ENCODE measurements at regions not wholly inside any gene's neighbourhood (a gene's known extent, or its start where the extent isn't known, plus 50 kb on each side); places are given as distances from the start of the nearest gene placed in this dataset.

DNA sequence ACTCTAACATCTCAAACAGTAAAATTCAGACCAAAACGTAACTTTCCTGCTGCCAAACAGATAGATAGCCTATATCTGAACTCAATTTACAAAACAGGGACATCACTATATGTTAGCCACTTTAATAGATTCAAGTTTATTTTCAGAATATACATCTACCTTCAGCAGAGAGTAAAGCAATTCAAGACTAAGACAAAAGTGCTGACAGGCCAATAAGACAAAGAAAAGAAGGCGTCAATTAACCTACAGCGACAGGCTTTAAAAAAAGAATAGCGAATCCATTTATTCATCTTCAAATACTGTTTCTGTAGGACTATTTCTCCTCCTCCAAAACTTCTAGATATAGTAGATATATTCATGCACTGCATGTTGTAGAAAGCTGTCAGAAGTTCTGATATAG, 333.0 kb downstream of the GRB14 start:
- TF ChIP-seq, protein P1, sequence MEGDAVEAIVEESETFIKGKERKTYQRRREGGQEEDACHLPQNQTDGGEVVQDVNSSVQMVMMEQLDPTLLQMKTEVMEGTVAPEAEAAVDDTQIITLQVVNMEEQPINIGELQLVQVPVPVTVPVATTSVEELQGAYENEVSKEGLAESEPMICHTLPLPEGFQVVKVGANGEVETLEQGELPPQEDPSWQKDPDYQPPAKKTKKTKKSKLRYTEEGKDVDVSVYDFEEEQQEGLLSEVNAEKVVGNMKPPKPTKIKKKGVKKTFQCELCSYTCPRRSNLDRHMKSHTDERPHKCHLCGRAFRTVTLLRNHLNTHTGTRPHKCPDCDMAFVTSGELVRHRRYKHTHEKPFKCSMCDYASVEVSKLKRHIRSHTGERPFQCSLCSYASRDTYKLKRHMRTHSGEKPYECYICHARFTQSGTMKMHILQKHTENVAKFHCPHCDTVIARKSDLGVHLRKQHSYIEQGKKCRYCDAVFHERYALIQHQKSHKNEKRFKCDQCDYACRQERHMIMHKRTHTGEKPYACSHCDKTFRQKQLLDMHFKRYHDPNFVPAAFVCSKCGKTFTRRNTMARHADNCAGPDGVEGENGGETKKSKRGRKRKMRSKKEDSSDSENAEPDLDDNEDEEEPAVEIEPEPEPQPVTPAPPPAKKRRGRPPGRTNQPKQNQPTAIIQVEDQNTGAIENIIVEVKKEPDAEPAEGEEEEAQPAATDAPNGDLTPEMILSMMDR (IDR thresholded peaks at IDR 0.05), result no peak
- TF ChIP-seq POLR2A (IDR thresholded peaks at IDR 0.05) (no peak), POLR2AphosphoS5 (IDR thresholded peaks at IDR 0.05) (no peak), EP300 (IDR thresholded peaks at IDR 0.05) (no peak)

All from gastroesophageal sphincter (tissue), 3 donors.